HL-60 (cell line): ENCODE measurements at regions not wholly inside any gene's neighbourhood (a gene's known extent, or its start where the extent isn't known, plus 50 kb on each side); places are given as distances from the start of the nearest gene placed in this dataset.

Source experiments
- DNase-seq, 2 experiments: peaks; one replicate each; pipeline ENCODE4 v3.0.0-alpha.2; 2010 to 2020; ENCODE audit warnings: low read depth in 1 of 2, low spot score in 1 of 2
- H3K27ac ChIP-seq: fragments of 250-450 bp; sonication (Bioruptor Pico); replicated peaks from 2 replicates; pipeline ENCODE4 v1.5.1; 2020; ENCODE audit warnings: mild to moderate bottlenecking, moderate library complexity
- H3K27me3 ChIP-seq: fragments of 250-450 bp; sonication (Bioruptor Pico); 2 replicates; pipeline ENCODE4 v1.5.1; 2021; ENCODE audit warnings: mild to moderate bottlenecking, moderate library complexity; ENCODE audit not compliant: insufficient read depth, poor library complexity, severe bottlenecking
- H3K4me3 ChIP-seq: replicated peaks from 2 replicates; pipeline ENCODE4 v1.5.1; 2011; ENCODE audit warnings: mild to moderate bottlenecking, control low read depth, low read length; ENCODE audit not compliant: insufficient read depth
- GABPA ChIP-seq: IDR thresholded peaks from 2 replicates; pipeline ENCODE4 v1.6.1; 2012; ENCODE audit warnings: low read depth
- POLR2AphosphoS5 ChIP-seq: IDR thresholded peaks from 2 replicates; pipeline ENCODE4 v1.6.1; 2012; ENCODE audit warnings: low read depth
- SPI1 ChIP-seq: IDR thresholded peaks from 2 replicates; pipeline ENCODE4 v1.6.1; 2012; ENCODE audit warnings: low read depth, mild to moderate bottlenecking, borderline replicate concordance
- TF ChIP-seq, protein P1 (sequence below): IDR thresholded peaks from 2 replicates; pipeline ENCODE4 v1.6.1; 2012; ENCODE audit warnings: low read depth; ENCODE audit not compliant: insufficient replicate concordance
- TF ChIP-seq, protein P2 (sequence below): IDR thresholded peaks from one replicate; pipeline ENCODE4 v1.5.1; 2011; ENCODE audit warnings: low read length, control low read depth, inconsistent platforms; ENCODE audit not compliant: insufficient read depth

GRCh38 chr2:102091908-102092307, 50.6 kb upstream of the IL1R1 start:
- Histone ChIP-seq H3K27me3 (no peaks in the 10 kb centered on the region), H3K4me3 (no peak overlapping the region), H3K27ac (no peak overlapping the region)
- TF ChIP-seq, protein P1, sequence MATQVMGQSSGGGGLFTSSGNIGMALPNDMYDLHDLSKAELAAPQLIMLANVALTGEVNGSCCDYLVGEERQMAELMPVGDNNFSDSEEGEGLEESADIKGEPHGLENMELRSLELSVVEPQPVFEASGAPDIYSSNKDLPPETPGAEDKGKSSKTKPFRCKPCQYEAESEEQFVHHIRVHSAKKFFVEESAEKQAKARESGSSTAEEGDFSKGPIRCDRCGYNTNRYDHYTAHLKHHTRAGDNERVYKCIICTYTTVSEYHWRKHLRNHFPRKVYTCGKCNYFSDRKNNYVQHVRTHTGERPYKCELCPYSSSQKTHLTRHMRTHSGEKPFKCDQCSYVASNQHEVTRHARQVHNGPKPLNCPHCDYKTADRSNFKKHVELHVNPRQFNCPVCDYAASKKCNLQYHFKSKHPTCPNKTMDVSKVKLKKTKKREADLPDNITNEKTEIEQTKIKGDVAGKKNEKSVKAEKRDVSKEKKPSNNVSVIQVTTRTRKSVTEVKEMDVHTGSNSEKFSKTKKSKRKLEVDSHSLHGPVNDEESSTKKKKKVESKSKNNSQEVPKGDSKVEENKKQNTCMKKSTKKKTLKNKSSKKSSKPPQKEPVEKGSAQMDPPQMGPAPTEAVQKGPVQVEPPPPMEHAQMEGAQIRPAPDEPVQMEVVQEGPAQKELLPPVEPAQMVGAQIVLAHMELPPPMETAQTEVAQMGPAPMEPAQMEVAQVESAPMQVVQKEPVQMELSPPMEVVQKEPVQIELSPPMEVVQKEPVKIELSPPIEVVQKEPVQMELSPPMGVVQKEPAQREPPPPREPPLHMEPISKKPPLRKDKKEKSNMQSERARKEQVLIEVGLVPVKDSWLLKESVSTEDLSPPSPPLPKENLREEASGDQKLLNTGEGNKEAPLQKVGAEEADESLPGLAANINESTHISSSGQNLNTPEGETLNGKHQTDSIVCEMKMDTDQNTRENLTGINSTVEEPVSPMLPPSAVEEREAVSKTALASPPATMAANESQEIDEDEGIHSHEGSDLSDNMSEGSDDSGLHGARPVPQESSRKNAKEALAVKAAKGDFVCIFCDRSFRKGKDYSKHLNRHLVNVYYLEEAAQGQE = no peak
- TF ChIP-seq, protein P2, sequence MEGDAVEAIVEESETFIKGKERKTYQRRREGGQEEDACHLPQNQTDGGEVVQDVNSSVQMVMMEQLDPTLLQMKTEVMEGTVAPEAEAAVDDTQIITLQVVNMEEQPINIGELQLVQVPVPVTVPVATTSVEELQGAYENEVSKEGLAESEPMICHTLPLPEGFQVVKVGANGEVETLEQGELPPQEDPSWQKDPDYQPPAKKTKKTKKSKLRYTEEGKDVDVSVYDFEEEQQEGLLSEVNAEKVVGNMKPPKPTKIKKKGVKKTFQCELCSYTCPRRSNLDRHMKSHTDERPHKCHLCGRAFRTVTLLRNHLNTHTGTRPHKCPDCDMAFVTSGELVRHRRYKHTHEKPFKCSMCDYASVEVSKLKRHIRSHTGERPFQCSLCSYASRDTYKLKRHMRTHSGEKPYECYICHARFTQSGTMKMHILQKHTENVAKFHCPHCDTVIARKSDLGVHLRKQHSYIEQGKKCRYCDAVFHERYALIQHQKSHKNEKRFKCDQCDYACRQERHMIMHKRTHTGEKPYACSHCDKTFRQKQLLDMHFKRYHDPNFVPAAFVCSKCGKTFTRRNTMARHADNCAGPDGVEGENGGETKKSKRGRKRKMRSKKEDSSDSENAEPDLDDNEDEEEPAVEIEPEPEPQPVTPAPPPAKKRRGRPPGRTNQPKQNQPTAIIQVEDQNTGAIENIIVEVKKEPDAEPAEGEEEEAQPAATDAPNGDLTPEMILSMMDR = no peak
- TF ChIP-seq POLR2AphosphoS5 (no peak), SPI1 (no peak), GABPA (no peak)
- DNase-seq = no peak

- no peak for DNase-seq
- H3K27ac ChIP-seq = no peak overlapping the region
- no peaks in the 10 kb centered on the region for H3K27me3 ChIP-seq
- TF ChIP-seq, protein P2 = no peak
- TF ChIP-seq, protein P1 = no peak
- TF ChIP-seq POLR2AphosphoS5 (no peak), GABPA (no peak), SPI1 (no peak)
- H3K4me3 ChIP-seq = no peak overlapping the region
These were observed 50.0 kb upstream of the IL1R1 start for GRCh38 chr2:102092535-102092934.
